Astrocyte of the spinal cord (primary cell): ENCODE measurements at regions not wholly inside any gene's neighbourhood (a gene's known extent, or its start where the extent isn't known, plus 50 kb on each side); places are given as distances from the start of the nearest gene placed in this dataset.
"Not testable (repeated sequence)": the region's sequence is repeated elsewhere in the genome, so short reads cannot be mapped to it uniquely, and the experiment has no call there.

Experiments
- DNase-seq: peaks from one replicate; pipeline ENCODE4 v3.0.0; 2011; ENCODE audit warnings: low read depth, low spot score
- H3K4me3 ChIP-seq: 2 replicates; pipeline ENCODE4 v1.5.1; 2011; ENCODE audit warnings: low read depth, mild to moderate bottlenecking, low read length, moderate library complexity
- in situ Hi-C: cut with HindIII; loops from 2 replicates; pipeline ENCODE4 v1.10.0; 2017; ENCODE audit warnings: low sequenced_read_pairs
- TF ChIP-seq, protein P1 (sequence below): IDR thresholded peaks from 2 replicates; pipeline ENCODE4 v1.5.1; 2012; ENCODE audit warnings: low read depth, mild to moderate bottlenecking, low read length, inconsistent platforms

DNA sequence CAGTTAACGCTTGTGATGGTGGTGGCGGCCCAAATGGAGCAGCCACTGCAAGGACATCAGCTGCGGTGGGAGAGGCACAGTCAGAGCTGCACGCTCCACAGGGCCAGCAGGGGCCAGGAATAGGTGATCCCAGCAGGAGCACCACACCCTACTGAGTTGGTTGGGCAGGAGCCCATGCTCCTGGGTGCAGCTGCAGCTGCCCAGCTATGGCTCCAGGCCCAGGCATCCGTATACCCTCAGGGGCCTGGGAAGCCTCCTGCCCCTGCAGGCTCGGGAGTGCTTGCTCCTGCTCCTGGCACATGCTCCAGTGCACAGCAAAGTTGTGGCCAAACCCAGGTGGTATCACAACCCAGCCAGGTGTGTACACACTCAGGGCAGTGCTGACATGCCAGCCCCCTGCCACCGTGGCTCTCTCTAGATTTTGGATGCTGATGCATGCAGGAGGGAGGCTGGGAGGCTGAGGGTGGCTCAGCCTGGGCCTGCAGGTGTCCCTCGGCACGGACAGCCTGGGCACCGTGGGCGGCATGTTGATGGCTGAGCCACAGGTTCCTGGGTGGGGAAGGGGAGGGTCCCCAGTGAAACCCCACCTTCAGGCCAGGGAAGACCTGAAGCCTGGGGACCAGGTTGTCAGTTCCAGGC is 150.2 kb downstream of the CXXC4 start:
- DNase-seq, result no peak
- no peak overlapping the region for H3K4me3 ChIP-seq
- in situ Hi-C loops, result no loop called here
- TF ChIP-seq, protein P1, sequence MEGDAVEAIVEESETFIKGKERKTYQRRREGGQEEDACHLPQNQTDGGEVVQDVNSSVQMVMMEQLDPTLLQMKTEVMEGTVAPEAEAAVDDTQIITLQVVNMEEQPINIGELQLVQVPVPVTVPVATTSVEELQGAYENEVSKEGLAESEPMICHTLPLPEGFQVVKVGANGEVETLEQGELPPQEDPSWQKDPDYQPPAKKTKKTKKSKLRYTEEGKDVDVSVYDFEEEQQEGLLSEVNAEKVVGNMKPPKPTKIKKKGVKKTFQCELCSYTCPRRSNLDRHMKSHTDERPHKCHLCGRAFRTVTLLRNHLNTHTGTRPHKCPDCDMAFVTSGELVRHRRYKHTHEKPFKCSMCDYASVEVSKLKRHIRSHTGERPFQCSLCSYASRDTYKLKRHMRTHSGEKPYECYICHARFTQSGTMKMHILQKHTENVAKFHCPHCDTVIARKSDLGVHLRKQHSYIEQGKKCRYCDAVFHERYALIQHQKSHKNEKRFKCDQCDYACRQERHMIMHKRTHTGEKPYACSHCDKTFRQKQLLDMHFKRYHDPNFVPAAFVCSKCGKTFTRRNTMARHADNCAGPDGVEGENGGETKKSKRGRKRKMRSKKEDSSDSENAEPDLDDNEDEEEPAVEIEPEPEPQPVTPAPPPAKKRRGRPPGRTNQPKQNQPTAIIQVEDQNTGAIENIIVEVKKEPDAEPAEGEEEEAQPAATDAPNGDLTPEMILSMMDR, result no peak

DNA sequence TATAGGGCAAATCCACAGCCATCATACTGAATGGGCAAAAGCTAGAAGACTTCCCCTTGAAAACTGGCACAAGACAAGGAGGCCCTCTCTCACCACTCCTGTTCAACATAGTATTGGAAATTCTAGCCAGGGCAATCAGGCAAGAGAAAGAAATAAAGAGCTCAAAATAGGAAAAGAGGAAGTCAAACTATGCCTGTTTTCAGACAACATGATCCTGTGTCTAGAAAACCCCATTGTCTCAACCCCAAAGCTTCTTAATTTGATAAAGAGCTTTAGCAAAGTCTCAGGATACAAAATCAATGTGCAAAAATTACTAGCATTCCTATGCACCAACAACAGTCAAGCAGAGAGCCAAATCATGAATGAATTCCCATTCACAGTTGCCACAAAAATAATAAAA is 160.3 kb downstream of the CXXC4 start:
- DNase-seq, result no peak
- in situ Hi-C loops, result no loop called here
- H3K4me3 ChIP-seq, result no peak overlapping the region
- TF ChIP-seq, protein P1, result no peak

DNA sequence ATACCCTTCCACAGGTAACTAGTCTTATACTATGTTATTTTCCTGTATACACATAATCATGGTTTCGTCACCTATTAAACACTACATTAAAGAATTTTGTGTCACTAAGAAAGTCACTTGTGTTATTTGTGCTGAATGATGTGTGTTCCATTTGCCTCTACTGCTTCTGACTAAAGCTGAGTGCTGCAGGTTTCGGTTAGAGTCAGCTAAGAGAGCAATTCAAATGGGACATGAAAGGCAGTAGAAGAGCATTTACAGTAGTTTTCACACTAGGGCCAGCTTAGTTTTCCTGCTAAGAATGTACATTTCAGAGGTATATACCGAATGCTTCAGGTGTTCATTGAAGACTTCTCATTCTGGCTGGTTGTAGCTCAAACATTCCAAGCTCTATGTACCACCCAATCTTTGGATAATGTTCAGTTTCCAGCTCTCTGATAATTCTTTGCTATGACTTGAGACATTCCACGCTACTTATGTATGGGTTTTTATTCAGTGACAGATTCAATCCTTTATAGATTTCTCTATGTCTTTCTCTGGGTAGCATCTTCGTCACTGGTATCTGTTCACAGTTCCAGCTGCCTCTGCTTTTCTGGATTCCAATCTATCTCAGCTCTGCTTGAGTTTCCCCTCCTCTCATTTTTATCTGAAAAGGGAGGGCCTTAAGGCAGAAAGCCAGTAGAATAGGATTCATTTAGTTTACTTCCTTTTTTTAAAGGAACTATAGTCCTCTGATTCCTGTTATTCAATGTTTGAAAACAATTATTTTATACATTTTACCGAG is 164.4 kb downstream of the CXXC4 start:
- no peak for DNase-seq
- H3K4me3 ChIP-seq, result no peak overlapping the region
- in situ Hi-C loops, result no loop called here
- TF ChIP-seq, protein P1, result no peak

DNA sequence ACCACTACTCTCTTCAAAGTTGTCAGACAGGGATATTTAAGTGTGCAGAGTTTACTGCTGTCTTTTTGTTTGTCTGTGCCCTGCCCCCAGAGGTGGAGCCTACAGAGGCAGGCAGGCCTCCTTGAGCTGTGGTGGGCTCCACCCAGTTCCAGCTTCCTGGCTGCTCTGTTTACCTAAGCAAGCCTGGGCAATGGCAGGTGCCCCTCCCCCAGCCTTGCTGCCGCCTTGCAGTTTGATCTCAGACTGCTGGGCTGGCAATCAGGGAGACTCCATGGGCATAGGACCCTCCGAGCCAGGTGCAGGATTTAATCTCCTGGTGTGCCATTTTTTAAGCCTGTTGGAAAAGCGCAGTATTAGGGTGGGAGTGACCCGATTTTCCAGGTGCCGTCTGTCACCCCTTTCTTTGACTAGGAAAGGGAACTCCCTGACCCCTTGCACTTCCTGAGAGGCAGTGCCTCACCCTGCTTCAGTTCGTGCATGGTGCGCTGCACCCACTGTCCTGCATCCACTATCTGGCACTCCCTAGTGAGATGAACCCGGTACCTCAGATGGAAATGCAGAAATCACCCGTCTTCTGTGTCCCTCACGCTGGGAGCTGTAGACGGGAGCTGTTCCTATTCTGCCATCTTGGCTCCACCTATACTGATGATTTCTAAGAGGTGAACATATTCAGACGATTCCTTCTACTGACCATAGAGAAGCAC is 167.6 kb downstream of the CXXC4 start:
- in situ Hi-C loops, H3K4me3 ChIP-seq, DNase-seq: not testable (repeated sequence)

GRCh38 chr4:104302731-104303130 is 192.0 kb downstream of the CXXC4 start:
- DNase-seq, result no peak
- no peak overlapping the region for H3K4me3 ChIP-seq
- in situ Hi-C loops, result no loop called here
- TF ChIP-seq, protein P1, result no peak

- no peak overlapping the region for H3K4me3 ChIP-seq
- in situ Hi-C loops, result no loop called here
- TF ChIP-seq, protein P1, result no peak
- DNase-seq, result no peak
Observed at GRCh38 chr4:104294811-104295210, 199.9 kb downstream of the CXXC4 start.

DNA sequence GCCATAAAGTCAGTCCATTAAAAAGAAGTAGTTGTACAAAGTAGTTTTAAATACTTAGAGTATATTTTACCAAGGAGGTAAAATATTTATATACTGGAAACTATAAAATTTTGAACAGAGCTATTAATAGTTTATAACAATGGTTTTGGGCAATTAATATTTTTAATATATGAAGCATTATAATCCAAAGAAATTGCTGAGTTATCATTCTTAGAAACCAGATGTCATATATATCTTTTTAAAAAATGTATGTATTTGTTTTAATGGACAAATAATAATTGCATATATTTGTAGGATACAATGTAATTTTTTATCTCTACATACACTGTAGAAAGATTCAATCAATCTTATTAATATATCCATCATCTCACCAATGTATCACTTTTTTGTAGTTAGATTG is 207.8 kb downstream of the CXXC4 start:
- H3K4me3 ChIP-seq, result no peak overlapping the region
- in situ Hi-C loops, result no loop called here
- DNase-seq, result no peak
- TF ChIP-seq, protein P1, result no peak
